CD14-positive monocyte (primary cell): ENCODE measurements at regions not wholly inside any gene's neighbourhood (a gene's known extent, or its start where the extent isn't known, plus 50 kb on each side); places are given as distances from the start of the nearest gene placed in this dataset.

Experiments used
- DNase-seq, 3 donors: peaks; one replicate each; pipeline ENCODE4 v3.0.0-alpha.2; 2011 to 2022
- H2AFZ ChIP-seq: 2 replicates; pipeline ENCODE4 v1.6.0; 2012; ENCODE audit warnings: mild to moderate bottlenecking, low read depth, low read length, inconsistent platforms; ENCODE audit not compliant: insufficient read depth, poor library complexity, severe bottlenecking
- H3K27ac ChIP-seq, 2 donors: 1 replicate in 1 of 2; 2 replicates in 1 of 2; pipeline ENCODE4 v1.5.1; 2012 to 2013; ENCODE audit warnings: low read length in 2 of 2, control low read depth in 1 of 2, inconsistent platforms in 1 of 2, low read depth in 1 of 2, mild to moderate bottlenecking in 1 of 2
- H3K27me3 ChIP-seq, 2 donors: one replicate each; pipeline versions ENCODE4 v1.6.0 to v1.6.1; 2011 to 2013; ENCODE audit warnings: low read length in 2 of 2; ENCODE audit not compliant: control insufficient read depth in 2 of 2, insufficient read depth in 2 of 2
- H3K36me3 ChIP-seq, 2 donors: replicated peaks in 1 of 2; 1 replicate in 1 of 2; 2 replicates in 1 of 2; pipeline versions ENCODE4 v1.5.1 to v1.6.1; 2012 to 2013; ENCODE audit warnings: low read length in 2 of 2, control low read depth in 1 of 2, inconsistent platforms in 1 of 2, mild to moderate bottlenecking in 1 of 2; ENCODE audit not compliant: insufficient read depth in 2 of 2, control insufficient read depth in 1 of 2
- H3K4me1 ChIP-seq, 2 donors: 1 replicate in 1 of 2; 2 replicates in 1 of 2; pipeline versions ENCODE4 v1.5.1 to v1.6.1; 2012 to 2013; ENCODE audit warnings: low read length in 2 of 2, control low read depth in 1 of 2, inconsistent platforms in 1 of 2, mild to moderate bottlenecking in 1 of 2, moderate library complexity in 1 of 2; ENCODE audit not compliant: insufficient read depth in 2 of 2, control insufficient read depth in 1 of 2
- H3K4me2 ChIP-seq: replicated peaks from 2 replicates; pipeline ENCODE3; 2012; ENCODE audit warnings: low read length, moderate library complexity, mild to moderate bottlenecking; ENCODE audit not compliant: poor library complexity, severe bottlenecking; ENCODE audit errors: extremely low read depth
- H3K4me3 ChIP-seq, 3 experiments: fragments of 200-600 bp in 1 of 3; sonication (generic) in 1 of 3; replicated peaks in 1 of 3; 1 replicate in 2 of 3; 2 replicates in 1 of 3; pipeline ENCODE4 v1.5.1; 2011 to 2013; ENCODE audit warnings: low read length in 3 of 3, mild to moderate bottlenecking in 3 of 3, control low read depth in 2 of 3, low read depth in 2 of 3, inconsistent platforms in 1 of 3, moderate library complexity in 1 of 3
- H3K79me2 ChIP-seq: 2 replicates; pipeline ENCODE4 v1.6.0; 2012; ENCODE audit warnings: mild to moderate bottlenecking, control low read depth, inconsistent platforms, low read length, moderate library complexity; ENCODE audit not compliant: insufficient read depth
- H3K9ac ChIP-seq: 2 replicates; pipeline ENCODE4 v1.6.0; 2017; ENCODE audit warnings: low read length, mild to moderate bottlenecking; ENCODE audit not compliant: insufficient read depth, poor library complexity, severe bottlenecking
- H3K9me3 ChIP-seq, 2 donors: replicated peaks in 1 of 2; 1 replicate in 1 of 2; 2 replicates in 1 of 2; pipeline versions ENCODE4 v1.5.1 to v1.6.1; 2012 to 2013; ENCODE audit warnings: low read length in 2 of 2, control low read depth in 1 of 2; ENCODE audit not compliant: control insufficient read depth in 1 of 2, insufficient read depth in 1 of 2
- H4K20me1 ChIP-seq: 2 replicates; pipeline ENCODE4 v1.6.0; 2012; ENCODE audit warnings: mild to moderate bottlenecking, low read length, control low read depth, moderate library complexity; ENCODE audit not compliant: insufficient read depth
- H3K27ac Mint-ChIP-seq, 7 donors: one replicate each; pipeline ENCODE4 v1.8.0; 2020; ENCODE audit warnings: mild to moderate bottlenecking in 7 of 7, mixed read lengths in 7 of 7, moderate library complexity in 6 of 7, inconsistent platforms in 2 of 7
- H3K27me3 Mint-ChIP-seq, 3 donors: one replicate each; pipeline ENCODE4 v1.8.0; 2021 to 2022; ENCODE audit warnings: low read depth in 3 of 3, mild to moderate bottlenecking in 3 of 3, mixed read lengths in 3 of 3, moderate library complexity in 3 of 3, inconsistent platforms in 1 of 3
- H3K36me3 Mint-ChIP-seq, 2 donors: one replicate each; pipeline ENCODE4 v1.8.0; 2020; ENCODE audit warnings: mixed read lengths in 2 of 2, inconsistent platforms in 1 of 2, mild to moderate bottlenecking in 1 of 2
- H3K4me1 Mint-ChIP-seq: one replicate; pipeline ENCODE4 v1.8.0; 2020; ENCODE audit warnings: mild to moderate bottlenecking, mixed read lengths
- H3K4me3 Mint-ChIP-seq, 2 donors: one replicate each; pipeline ENCODE4 v1.8.0; 2020; ENCODE audit warnings: mild to moderate bottlenecking in 2 of 2, mixed read lengths in 2 of 2, moderate library complexity in 1 of 2
- H3K9me3 Mint-ChIP-seq, 7 donors: one replicate each; pipeline ENCODE4 v1.8.0; 2020 to 2022; ENCODE audit warnings: mixed read lengths in 7 of 7, mild to moderate bottlenecking in 6 of 7, moderate library complexity in 6 of 7, inconsistent platforms in 2 of 7
- WGBS: methylation state at CpG from one replicate; pipeline ENCODE4 v1.1.5; 2013; ENCODE audit warnings: missing lambda C conversion rate; ENCODE audit not compliant: insufficient coverage; 5-methylcytosine and 5-hydroxymethylcytosine counted together
- intact Hi-C, 2 donors: fragments of 100-400 bp; cut with micrococcal nuclease; formaldehyde crosslinking; loops; one replicate each; pipeline versions ENCODE4 v1.15.0 to v1.15.1; 2023
- TF ChIP-seq, protein P1 (sequence below): fragments of 200-600 bp; IDR thresholded peaks from one replicate; pipeline ENCODE4 v1.8.0; 2022; ENCODE audit warnings: antibody characterized with exemption, mild to moderate bottlenecking

DNA sequence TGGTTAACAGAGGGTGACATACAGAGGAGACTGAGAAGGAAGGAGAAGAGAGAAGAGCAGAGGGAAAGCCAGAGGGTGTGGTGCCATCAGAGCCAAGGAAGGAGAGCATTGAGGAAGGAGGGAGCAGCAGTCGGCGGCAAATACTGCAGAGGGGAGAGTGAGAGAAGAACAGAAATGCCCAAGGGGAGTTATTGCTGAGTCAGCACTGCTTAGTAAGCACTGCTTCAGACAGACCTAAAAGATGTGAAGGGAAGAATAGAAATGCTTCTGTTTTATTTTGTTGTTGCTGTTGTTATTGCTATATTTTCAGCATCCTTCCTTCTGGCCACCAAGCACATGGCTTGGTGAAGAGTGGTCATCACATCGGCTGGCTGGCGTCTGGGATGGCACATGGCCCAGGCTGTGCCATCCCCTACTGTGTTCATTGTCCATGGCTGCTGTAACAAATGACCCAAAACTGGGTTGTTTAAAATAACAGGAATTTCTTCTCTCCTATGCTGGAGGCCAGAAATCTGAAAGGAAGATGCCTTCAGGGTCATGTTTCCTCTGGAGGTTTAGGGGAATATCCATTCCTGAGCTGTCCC is 204.1 kb upstream of the CNR1 start:
- Histone ChIP-seq H3K27me3 (no peaks in the 10 kb centered on the region), H3K9ac (no peak overlapping the region), H3K4me3 (no peak overlapping the region), H3K27ac (no peak overlapping the region), H3K79me2 (no peaks in the 10 kb centered on the region), H2AFZ (no peak overlapping the region), H3K4me2 (no peak overlapping the region), H4K20me1 (no peaks in the 10 kb centered on the region), H3K9me3 (no peaks in the 10 kb centered on the region), H3K4me1 (no peaks in the 10 kb centered on the region), H3K36me3 (no peaks in the 10 kb centered on the region)
- TF ChIP-seq, protein P1, sequence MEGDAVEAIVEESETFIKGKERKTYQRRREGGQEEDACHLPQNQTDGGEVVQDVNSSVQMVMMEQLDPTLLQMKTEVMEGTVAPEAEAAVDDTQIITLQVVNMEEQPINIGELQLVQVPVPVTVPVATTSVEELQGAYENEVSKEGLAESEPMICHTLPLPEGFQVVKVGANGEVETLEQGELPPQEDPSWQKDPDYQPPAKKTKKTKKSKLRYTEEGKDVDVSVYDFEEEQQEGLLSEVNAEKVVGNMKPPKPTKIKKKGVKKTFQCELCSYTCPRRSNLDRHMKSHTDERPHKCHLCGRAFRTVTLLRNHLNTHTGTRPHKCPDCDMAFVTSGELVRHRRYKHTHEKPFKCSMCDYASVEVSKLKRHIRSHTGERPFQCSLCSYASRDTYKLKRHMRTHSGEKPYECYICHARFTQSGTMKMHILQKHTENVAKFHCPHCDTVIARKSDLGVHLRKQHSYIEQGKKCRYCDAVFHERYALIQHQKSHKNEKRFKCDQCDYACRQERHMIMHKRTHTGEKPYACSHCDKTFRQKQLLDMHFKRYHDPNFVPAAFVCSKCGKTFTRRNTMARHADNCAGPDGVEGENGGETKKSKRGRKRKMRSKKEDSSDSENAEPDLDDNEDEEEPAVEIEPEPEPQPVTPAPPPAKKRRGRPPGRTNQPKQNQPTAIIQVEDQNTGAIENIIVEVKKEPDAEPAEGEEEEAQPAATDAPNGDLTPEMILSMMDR = no peak
- peaks cover 0 to 4% (median 0%) of the 10 kb centered on the region in 7 donors for H3K9me3 Mint-ChIP-seq
- H3K4me3 Mint-ChIP-seq = no peak overlapping the region
- peaks cover 0 to 5% (median 3%) of the 10 kb centered on the region in 3 donors for H3K27me3 Mint-ChIP-seq
- no peak for DNase-seq
- intact Hi-C loops = no loop called here
- no peak overlapping the region for H3K27ac Mint-ChIP-seq
- H3K36me3 Mint-ChIP-seq = no peaks in the 10 kb centered on the region
- no peaks in the 10 kb centered on the region for H3K4me1 Mint-ChIP-seq
- 100% methylated on average over 2 of the region's 4 CpGs for WGBS

DNA sequence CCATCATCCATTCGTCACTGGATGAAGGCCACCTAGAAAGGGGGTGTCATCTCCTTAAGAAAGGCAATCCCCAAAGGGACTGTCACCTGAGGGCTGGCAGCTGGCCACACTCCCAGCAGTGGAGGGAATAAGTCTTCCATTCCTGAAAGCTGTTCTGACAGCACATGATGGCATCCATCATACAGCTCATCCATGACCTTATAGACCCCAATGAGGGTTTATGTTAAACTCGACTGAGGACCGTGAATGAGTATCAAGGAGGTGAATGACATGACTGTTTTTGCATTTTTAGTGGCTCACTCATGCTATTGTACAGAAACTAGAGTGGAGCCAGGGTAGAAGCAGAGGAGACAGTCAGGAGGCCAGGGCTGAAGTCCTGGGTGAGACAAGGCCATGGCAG is 203.1 kb upstream of the CNR1 start:
- no peak overlapping the region for H3K4me3 ChIP-seq
- H3K27me3 Mint-ChIP-seq = peaks cover 0 to 5% (median 3%) of the 10 kb centered on the region in 3 donors
- no peak for DNase-seq
- H3K27me3 ChIP-seq = no peaks in the 10 kb centered on the region
- H3K36me3 Mint-ChIP-seq = no peaks in the 10 kb centered on the region
- H3K9me3 Mint-ChIP-seq = peaks cover 0 to 4% (median 0%) of the 10 kb centered on the region in 7 donors
- H3K4me1 Mint-ChIP-seq = no peaks in the 10 kb centered on the region
- H4K20me1 ChIP-seq = no peaks in the 10 kb centered on the region
- no peak overlapping the region for H3K27ac Mint-ChIP-seq
- no peaks in the 10 kb centered on the region for H3K79me2 ChIP-seq
- no peak overlapping the region for H3K4me3 Mint-ChIP-seq
- H3K9me3 ChIP-seq = no peaks in the 10 kb centered on the region
- H3K9ac ChIP-seq = no peak overlapping the region
- H3K36me3 ChIP-seq = no peaks in the 10 kb centered on the region
- H2AFZ ChIP-seq = no peak overlapping the region
- TF ChIP-seq, protein P1 = no peak
- no peaks in the 10 kb centered on the region for H3K4me1 ChIP-seq
- H3K4me2 ChIP-seq = no peak overlapping the region
- no peak overlapping the region for H3K27ac ChIP-seq
- 100% methylated on average over 3 of the region's 3 CpGs for WGBS
- intact Hi-C loops = no loop called here
